ENCODE measurements at regions not wholly inside any gene's neighbourhood (a gene's known extent, or its start where the extent isn't known, plus 50 kb on each side); places are given as distances from the start of the nearest gene placed in this dataset.

DNA sequence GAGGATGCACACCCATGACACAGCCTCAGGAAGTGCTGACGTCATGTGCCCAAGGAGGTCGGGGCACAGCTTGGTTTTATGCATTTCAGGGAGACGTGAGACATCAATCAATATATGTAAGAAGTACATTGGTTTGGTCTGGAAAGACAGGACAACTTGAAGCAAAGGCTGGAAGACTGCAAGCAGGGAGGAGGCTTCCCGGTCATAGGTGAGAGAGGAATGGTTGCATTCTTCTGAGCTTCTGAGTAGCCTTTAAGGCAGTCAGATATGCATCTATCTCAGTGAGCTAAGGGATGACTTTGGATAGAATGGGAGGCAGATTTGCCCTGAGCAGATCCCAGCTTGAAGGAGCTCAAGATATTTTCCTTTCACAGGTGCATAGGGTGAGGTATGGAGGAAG lies 349.5 kb downstream of the TYW1 start:
- POLR2A ChIA-PET: interaction anchor here (0.6 to 1.1 kb wide), 2 partner anchors 44 to 96 kb away, joined by 3 to 4 read pairs; no protein-coding TSS in a partner anchor
- Histone ChIP-seq H3K4me1 (ENCODE audit: control insufficient read depth, insufficient read depth, low read length) (no peaks in the 10 kb centered on the region), H3K36me3 (ENCODE audit: control insufficient read depth in 2 of 2, insufficient read depth in 1 of 2, low read length in 2 of 2) (no peaks in the 10 kb centered on the region), H3K9me3 (ENCODE audit: control insufficient read depth, insufficient read depth, low read depth, low read length) (no peaks in the 10 kb centered on the region), H3K27ac (ENCODE audit: extremely low read depth, low read depth, low read length) (no peak overlapping the region), H3K4me3 (ENCODE audit: low read depth, low read length) (no peak overlapping the region)
- CTCF ChIA-PET: no interaction called here
- TF ChIP-seq, protein P1, sequence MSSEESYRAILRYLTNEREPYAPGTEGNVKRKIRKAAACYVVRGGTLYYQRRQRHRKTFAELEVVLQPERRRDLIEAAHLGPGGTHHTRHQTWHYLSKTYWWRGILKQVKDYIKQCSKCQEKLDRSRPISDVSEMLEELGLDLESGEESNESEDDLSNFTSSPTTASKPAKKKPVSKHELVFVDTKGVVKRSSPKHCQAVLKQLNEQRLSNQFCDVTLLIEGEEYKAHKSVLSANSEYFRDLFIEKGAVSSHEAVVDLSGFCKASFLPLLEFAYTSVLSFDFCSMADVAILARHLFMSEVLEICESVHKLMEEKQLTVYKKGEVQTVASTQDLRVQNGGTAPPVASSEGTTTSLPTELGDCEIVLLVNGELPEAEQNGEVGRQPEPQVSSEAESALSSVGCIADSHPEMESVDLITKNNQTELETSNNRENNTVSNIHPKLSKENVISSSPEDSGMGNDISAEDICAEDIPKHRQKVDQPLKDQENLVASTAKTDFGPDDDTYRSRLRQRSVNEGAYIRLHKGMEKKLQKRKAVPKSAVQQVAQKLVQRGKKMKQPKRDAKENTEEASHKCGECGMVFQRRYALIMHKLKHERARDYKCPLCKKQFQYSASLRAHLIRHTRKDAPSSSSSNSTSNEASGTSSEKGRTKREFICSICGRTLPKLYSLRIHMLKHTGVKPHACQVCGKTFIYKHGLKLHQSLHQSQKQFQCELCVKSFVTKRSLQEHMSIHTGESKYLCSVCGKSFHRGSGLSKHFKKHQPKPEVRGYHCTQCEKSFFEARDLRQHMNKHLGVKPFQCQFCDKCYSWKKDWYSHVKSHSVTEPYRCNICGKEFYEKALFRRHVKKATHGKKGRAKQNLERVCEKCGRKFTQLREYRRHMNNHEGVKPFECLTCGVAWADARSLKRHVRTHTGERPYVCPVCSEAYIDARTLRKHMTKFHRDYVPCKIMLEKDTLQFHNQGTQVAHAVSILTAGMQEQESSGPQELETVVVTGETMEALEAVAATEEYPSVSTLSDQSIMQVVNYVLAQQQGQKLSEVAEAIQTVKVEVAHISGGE (tag by site-specific recombination; conservative IDR thresholded peaks at IDR 0.05; ENCODE audit: low read depth): no peak
- no peak for TF ChIP-seq SP3 (tag by site-specific recombination; IDR thresholded peaks at IDR 0.05)
- no peak for TF ChIP-seq ZNF48 (tag by site-specific recombination; IDR thresholded peaks at IDR 0.05)
- no peak for TF ChIP-seq ZNF302 (tag by site-specific recombination; IDR thresholded peaks at IDR 0.05; ENCODE audit: low read depth)
- TF ChIP-seq, protein P2, sequence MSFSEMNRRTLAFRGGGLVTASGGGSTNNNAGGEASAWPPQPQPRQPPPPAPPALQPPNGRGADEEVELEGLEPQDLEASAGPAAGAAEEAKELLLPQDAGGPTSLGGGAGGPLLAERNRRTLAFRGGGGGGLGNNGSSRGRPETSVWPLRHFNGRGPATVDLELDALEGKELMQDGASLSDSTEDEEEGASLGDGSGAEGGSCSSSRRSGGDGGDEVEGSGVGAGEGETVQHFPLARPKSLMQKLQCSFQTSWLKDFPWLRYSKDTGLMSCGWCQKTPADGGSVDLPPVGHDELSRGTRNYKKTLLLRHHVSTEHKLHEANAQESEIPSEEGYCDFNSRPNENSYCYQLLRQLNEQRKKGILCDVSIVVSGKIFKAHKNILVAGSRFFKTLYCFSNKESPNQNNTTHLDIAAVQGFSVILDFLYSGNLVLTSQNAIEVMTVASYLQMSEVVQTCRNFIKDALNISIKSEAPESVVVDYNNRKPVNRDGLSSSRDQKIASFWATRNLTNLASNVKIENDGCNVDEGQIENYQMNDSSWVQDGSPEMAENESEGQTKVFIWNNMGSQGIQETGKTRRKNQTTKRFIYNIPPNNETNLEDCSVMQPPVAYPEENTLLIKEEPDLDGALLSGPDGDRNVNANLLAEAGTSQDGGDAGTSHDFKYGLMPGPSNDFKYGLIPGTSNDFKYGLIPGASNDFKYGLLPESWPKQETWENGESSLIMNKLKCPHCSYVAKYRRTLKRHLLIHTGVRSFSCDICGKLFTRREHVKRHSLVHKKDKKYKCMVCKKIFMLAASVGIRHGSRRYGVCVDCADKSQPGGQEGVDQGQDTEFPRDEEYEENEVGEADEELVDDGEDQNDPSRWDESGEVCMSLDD (tag by site-specific recombination; IDR thresholded peaks at IDR 0.05): no peak
- TF ChIP-seq ZNF266 (tag by site-specific recombination; IDR thresholded peaks at IDR 0.05; ENCODE audit: low read depth): no peak
- TF ChIP-seq, protein P3, sequence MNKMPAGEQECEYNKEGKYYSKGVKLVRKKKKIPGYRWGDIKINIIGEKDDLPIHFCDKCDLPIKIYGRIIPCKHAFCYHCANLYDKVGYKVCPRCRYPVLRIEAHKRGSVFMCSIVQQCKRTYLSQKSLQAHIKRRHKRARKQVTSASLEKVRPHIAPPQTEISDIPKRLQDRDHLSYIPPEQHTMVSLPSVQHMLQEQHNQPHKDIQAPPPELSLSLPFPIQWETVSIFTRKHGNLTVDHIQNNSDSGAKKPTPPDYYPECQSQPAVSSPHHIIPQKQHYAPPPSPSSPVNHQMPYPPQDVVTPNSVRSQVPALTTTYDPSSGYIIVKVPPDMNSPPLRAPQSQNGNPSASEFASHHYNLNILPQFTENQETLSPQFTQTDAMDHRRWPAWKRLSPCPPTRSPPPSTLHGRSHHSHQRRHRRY (tag by site-specific recombination; IDR thresholded peaks at IDR 0.05): no peak
- no peak for TF ChIP-seq ZNF138 (tag by site-specific recombination; IDR thresholded peaks at IDR 0.05; ENCODE audit: borderline replicate concordance)
- TF ChIP-seq ZNF530 (tag by site-specific recombination; IDR thresholded peaks at IDR 0.05; ENCODE audit: low read depth): no peak
- TF ChIP-seq ZNF514 (tag by site-specific recombination; IDR thresholded peaks at IDR 0.05): no peak
- TF ChIP-seq ZNF214 (tag by site-specific recombination; IDR thresholded peaks at IDR 0.05; ENCODE audit: borderline replicate concordance): no peak
- no peak for TF ChIP-seq ZNF169 (tag by site-specific recombination; IDR thresholded peaks at IDR 0.05)
- no peak for TF ChIP-seq ZNF658 (tag by site-specific recombination; IDR thresholded peaks at IDR 0.05)
- TF ChIP-seq ZBTB7A (tag by site-specific recombination; IDR thresholded peaks at IDR 0.05; ENCODE audit: low read depth): no peak

GRCh38 chr7:67346876-67347275 lies 350.2 kb downstream of the TYW1 start:
- CTCF ChIA-PET: no interaction called here
- Histone ChIP-seq H3K4me3 (ENCODE audit: low read depth, low read length) (no peak overlapping the region), H3K36me3 (ENCODE audit: control insufficient read depth in 2 of 2, insufficient read depth in 1 of 2, low read length in 2 of 2) (no peaks in the 10 kb centered on the region), H3K4me1 (ENCODE audit: control insufficient read depth, insufficient read depth, low read length) (no peaks in the 10 kb centered on the region), H3K27ac (ENCODE audit: extremely low read depth, low read depth, low read length) (no peak overlapping the region), H3K9me3 (ENCODE audit: control insufficient read depth, insufficient read depth, low read depth, low read length) (no peaks in the 10 kb centered on the region)
- POLR2A ChIA-PET: interaction anchor here (0.6 kb wide), 1 partner anchor 45 kb away, joined by 4 read pairs; no protein-coding TSS in a partner anchor
- TF ChIP-seq, protein P4, sequence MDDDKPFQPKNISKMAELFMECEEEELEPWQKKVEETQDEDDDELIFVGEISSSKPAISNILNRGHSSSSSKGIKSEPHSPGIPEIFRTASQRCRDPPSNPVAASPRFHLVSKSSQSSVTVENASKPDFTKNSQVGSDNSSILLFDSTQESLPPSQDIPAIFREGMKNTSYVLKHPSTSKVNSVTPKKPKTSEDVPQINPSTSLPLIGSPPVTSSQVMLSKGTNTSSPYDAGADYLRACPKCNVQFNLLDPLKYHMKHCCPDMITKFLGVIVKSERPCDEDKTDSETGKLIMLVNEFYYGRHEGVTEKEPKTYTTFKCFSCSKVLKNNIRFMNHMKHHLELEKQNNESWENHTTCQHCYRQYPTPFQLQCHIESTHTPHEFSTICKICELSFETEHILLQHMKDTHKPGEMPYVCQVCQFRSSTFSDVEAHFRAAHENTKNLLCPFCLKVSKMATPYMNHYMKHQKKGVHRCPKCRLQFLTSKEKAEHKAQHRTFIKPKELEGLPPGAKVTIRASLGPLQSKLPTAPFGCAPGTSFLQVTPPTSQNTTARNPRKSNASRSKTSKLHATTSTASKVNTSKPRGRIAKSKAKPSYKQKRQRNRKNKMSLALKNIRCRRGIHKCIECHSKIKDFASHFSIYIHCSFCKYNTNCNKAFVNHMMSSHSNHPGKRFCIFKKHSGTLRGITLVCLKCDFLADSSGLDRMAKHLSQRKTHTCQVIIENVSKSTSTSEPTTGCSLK (tag by site-specific recombination; IDR thresholded peaks at IDR 0.05): no peak
- TF ChIP-seq, protein P5, sequence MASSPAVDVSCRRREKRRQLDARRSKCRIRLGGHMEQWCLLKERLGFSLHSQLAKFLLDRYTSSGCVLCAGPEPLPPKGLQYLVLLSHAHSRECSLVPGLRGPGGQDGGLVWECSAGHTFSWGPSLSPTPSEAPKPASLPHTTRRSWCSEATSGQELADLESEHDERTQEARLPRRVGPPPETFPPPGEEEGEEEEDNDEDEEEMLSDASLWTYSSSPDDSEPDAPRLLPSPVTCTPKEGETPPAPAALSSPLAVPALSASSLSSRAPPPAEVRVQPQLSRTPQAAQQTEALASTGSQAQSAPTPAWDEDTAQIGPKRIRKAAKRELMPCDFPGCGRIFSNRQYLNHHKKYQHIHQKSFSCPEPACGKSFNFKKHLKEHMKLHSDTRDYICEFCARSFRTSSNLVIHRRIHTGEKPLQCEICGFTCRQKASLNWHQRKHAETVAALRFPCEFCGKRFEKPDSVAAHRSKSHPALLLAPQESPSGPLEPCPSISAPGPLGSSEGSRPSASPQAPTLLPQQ (tag by site-specific recombination; IDR thresholded peaks at IDR 0.05): no peak
- TF ChIP-seq ZNF433 (tag by site-specific recombination; IDR thresholded peaks at IDR 0.05; ENCODE audit: low read depth): no peak
- no peak for TF ChIP-seq ZNF202 (tag by site-specific recombination; IDR thresholded peaks at IDR 0.05; ENCODE audit: borderline replicate concordance)
- no peak for TF ChIP-seq ZNF335 (tag by site-specific recombination; conservative IDR thresholded peaks at IDR 0.05)
- TF ChIP-seq ZNF350 (tag by site-specific recombination; IDR thresholded peaks at IDR 0.05): no peak
- TF ChIP-seq ZNF529 (tag by site-specific recombination; IDR thresholded peaks at IDR 0.05; ENCODE audit: insufficient replicate concordance): no peak
- no peak for TF ChIP-seq ZNF837 (tag by site-specific recombination; IDR thresholded peaks at IDR 0.05)
- TF ChIP-seq ZNF580 (tag by site-specific recombination; IDR thresholded peaks at IDR 0.05): no peak

All from HEK293 (cell line).